ENCODE measurements at regions not wholly inside any gene's neighbourhood (a gene's known extent, or its start where the extent isn't known, plus 50 kb on each side); places are given as distances from the start of the nearest gene placed in this dataset.

GRCh38 chr16:22628994-22629393 lies 118.3 kb downstream of the NPIPB5 start:
- intact Hi-C loops (cut with micrococcal nuclease), result no loop called here

DNA sequence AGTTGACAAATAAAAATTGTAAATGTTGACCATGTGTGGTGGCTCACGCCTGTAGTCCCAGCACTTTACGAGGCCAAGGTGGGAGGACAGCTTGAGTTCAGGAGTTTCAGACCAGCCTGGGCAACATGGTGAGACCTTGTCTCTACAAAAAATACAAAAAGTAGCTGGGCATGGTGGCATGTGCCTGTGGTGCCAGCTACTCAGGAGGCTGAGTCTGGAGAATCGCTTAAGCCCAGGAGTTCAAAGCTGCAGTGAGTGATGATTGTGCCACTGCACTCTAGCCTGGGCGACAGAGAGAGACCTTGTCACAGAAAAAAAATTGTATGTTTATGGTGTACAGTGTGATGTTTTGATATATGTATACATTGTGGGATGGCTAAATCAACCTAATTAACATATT lies 119.6 kb downstream of the NPIPB5 start:
- H3K4me1 Mint-ChIP-seq (ENCODE audit: insufficient read depth, unreplicated experiment), result no peaks in the 10 kb centered on the region
- ChIA-PET CTCF (interaction anchor here (1.0 kb wide), 1 partner anchor 330 kb away, joined by 3 read pairs; no protein-coding TSS in a partner anchor), POLR2A (no interaction called here)
- no peak overlapping the region for H3K4me3 Mint-ChIP-seq (ENCODE audit: unreplicated experiment)
- no TSS peak for BruUV-seq (replicated peaks)
- intact Hi-C loops (cut with micrococcal nuclease), result no loop called here
- no peaks in the 10 kb centered on the region for H3K27me3 Mint-ChIP-seq (ENCODE audit: insufficient read depth, unreplicated experiment)
- no peaks in the 10 kb centered on the region for H3K36me3 Mint-ChIP-seq (ENCODE audit: insufficient read depth, unreplicated experiment)
- H3K9me3 Mint-ChIP-seq (ENCODE audit: unreplicated experiment), result no peaks in the 10 kb centered on the region
- no peak overlapping the region for H3K27ac Mint-ChIP-seq (ENCODE audit: low read depth, unreplicated experiment)
- no peak for TF ChIP-seq CTCF (IDR thresholded peaks at IDR 0.05; ENCODE audit: unreplicated experiment)
- DNase-seq (ENCODE audit: unreplicated experiment), result no peak

More at GRCh38 chr16:22628994-22629393, 118.3 kb downstream of the NPIPB5 start:
- DNase-seq (ENCODE audit: unreplicated experiment), result no peak
- TF ChIP-seq CTCF (IDR thresholded peaks at IDR 0.05; ENCODE audit: unreplicated experiment), result no peak
- Mint-ChIP-seq H3K36me3 (ENCODE audit: insufficient read depth, unreplicated experiment) (no peaks in the 10 kb centered on the region), H3K27me3 (ENCODE audit: insufficient read depth, unreplicated experiment) (no peaks in the 10 kb centered on the region), H3K27ac (ENCODE audit: low read depth, unreplicated experiment) (no peak overlapping the region), H3K9me3 (ENCODE audit: unreplicated experiment) (no peaks in the 10 kb centered on the region), H3K4me3 (ENCODE audit: unreplicated experiment) (no peak overlapping the region), H3K4me1 (ENCODE audit: insufficient read depth, unreplicated experiment) (no peaks in the 10 kb centered on the region)
- ChIA-PET CTCF (interaction anchor here (0.6 kb wide), 1 partner anchor 1062 kb away, joined by 4 read pairs; no protein-coding TSS in a partner anchor), POLR2A (no interaction called here)
- BruUV-seq (replicated peaks), result no TSS peak

- Mint-ChIP-seq H3K9me3 (ENCODE audit: unreplicated experiment) (no peaks in the 10 kb centered on the region), H3K27me3 (ENCODE audit: insufficient read depth, unreplicated experiment) (no peaks in the 10 kb centered on the region), H3K4me3 (ENCODE audit: unreplicated experiment) (no peak overlapping the region), H3K36me3 (ENCODE audit: insufficient read depth, unreplicated experiment) (no peaks in the 10 kb centered on the region), H3K27ac (ENCODE audit: low read depth, unreplicated experiment) (no peak overlapping the region), H3K4me1 (ENCODE audit: insufficient read depth, unreplicated experiment) (no peaks in the 10 kb centered on the region)
- intact Hi-C loops (cut with micrococcal nuclease), result no loop called here
- no peak for DNase-seq (ENCODE audit: unreplicated experiment)
- ChIA-PET CTCF (no interaction called here), POLR2A (no interaction called here)
- no peak for TF ChIP-seq CTCF (IDR thresholded peaks at IDR 0.05; ENCODE audit: unreplicated experiment)
- no TSS peak for BruUV-seq (replicated peaks)
Measured at GRCh38 chr16:22631264-22631663, 120.6 kb downstream of the NPIPB5 start.

DNA sequence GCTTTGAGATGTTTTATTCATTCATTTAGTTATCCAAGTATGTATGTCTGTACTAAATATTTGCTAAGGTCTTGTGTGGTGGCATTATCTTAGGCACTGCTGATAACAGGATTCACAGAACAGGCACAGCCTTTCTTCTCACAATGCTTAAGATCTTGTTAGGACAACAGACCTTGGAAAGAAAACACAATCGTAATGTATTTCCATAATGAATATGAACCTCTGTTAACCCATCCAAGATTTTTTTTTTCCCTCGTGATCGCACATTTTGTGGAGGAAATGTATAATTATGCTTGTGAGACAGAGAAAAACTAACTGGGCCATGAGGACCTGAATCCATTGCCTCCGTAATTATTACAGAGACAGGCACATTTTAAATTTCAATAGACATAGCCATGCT lies 121.9 kb downstream of the NPIPB5 start:
- no TSS peak for BruUV-seq (replicated peaks)
- H3K36me3 Mint-ChIP-seq (ENCODE audit: insufficient read depth, unreplicated experiment), result no peaks in the 10 kb centered on the region
- CTCF ChIA-PET, result interaction anchor here (0.6 kb wide), 1 partner anchor 905 kb away, joined by 3 read pairs; no protein-coding TSS in a partner anchor
- H3K9me3 Mint-ChIP-seq (ENCODE audit: unreplicated experiment), result no peaks in the 10 kb centered on the region
- H3K27me3 Mint-ChIP-seq (ENCODE audit: insufficient read depth, unreplicated experiment), result no peaks in the 10 kb centered on the region
- no peak overlapping the region for H3K4me3 Mint-ChIP-seq (ENCODE audit: unreplicated experiment)
- no peak overlapping the region for H3K27ac Mint-ChIP-seq (ENCODE audit: low read depth, unreplicated experiment)
- intact Hi-C loops (cut with micrococcal nuclease), result no loop called here
- H3K4me1 Mint-ChIP-seq (ENCODE audit: insufficient read depth, unreplicated experiment), result no peaks in the 10 kb centered on the region
- no peak for TF ChIP-seq CTCF (IDR thresholded peaks at IDR 0.05; ENCODE audit: unreplicated experiment)
- DNase-seq (ENCODE audit: unreplicated experiment), result no peak
- POLR2A ChIA-PET, result no interaction called here

Measured in MCF 10A (cell line).